GM21825 (cell line): ENCODE measurements at regions not wholly inside any gene's neighbourhood (a gene's known extent, or its start where the extent isn't known, plus 50 kb on each side); places are given as distances from the start of the nearest gene placed in this dataset.
"Not testable (repeated sequence)": the region's sequence is repeated elsewhere in the genome, so short reads cannot be mapped to it uniquely, and the experiment has no call there.

Source experiments
- ATAC-seq: cut with Tn5 transposase; IDR thresholded peaks from one replicate; pipeline ENCODE4 v1.9.1; 2021; ENCODE audit warnings: mild to moderate bottlenecking, moderate library complexity; ENCODE audit not compliant: unreplicated experiment

DNA sequence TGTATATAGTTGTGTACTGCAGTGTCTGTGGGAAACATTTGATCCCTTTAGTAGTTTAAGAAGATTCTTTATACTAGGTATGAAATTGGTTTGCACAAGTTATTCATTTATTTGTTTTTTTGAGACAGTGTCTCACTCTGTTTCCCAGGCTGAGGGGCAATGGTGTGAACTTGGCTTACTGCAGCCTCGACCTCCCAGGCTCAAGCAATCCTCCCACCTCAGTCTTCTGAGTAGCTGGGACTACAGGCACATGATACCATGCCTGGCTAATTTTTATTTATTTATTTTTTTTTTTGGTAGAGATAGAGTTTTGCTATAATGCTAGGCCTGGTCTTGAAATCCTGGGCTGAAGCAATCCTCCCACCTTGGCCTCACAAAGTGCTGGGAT, 209.4 kb downstream of the RASSF9 start:
- ATAC-seq = no peak

DNA sequence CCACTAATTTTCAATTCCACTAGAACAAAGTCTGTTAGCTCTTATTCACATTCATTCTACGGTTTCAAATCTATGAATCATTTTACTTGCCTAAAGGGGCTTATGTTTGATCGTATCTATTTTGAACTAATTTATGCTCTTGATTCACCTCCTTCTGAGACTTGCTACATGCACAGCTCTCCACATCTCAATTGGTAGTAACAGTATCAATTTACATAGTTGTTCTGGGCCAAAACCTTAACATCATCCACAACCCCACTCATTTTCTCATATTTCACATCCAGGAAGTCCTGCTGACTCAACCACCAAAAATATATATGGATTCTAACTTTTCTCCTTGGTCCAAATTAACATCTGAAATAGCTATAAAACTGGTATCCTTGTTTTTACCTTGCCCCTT, 208.6 kb downstream of the RASSF9 start:
- ATAC-seq = no peak

DNA sequence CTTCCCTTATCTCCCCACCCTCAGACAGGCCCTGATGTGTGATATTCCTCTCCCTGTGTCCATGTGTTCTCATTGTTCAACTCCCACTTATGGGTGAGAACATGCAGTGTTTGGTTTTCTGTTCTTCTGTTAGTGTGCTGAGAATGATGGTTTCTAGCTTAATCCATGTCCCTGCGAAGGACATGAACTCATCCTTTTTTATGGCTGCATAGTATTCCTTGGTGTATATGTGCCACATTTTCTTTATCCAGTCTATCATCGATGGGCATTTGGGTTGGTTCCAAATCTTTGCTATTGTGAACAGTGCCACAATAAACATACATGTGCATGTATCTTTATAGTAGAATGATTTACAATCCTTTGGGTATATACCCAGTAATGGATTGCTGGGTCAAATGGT, 207.6 kb downstream of the RASSF9 start:
- ATAC-seq = not testable (repeated sequence)

DNA sequence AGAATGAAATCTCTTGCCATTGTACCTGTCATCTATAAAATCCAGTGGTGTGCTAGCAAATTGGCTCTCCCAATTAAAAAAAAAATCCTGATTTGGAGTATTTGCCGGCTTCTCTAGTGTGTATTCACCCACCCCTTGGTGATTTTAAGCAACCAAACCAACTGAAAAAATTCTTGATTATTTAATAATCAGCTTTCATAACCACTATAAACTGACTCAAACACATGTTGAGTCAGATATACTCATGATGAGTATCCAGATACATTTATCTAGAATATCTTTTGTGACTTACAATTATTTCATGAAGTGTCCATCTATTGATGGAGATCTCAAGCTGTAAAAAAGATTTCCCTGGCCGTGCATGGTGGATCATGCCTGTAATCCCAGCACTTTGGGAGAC, 205.4 kb downstream of the RASSF9 start:
- no peak for ATAC-seq

DNA sequence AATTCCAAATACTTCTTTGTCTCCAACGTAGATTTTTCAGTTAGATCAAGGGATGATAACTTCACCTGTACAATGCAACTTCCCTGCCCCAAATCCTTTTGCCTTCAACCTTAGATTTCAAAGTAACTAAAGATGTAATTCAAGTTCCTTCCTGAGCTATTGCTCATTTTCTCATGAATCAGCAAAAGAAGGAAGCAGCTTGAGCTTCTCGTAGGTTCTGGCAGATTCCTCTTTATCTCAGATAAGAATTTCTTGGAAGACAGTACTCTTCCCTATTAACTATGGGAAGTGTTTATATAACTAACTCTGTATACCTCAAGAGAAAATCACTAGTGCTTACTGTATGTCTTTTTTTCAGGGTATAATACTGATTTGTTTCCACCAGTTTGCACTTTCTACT, 203.8 kb downstream of the RASSF9 start:
- ATAC-seq = no peak

DNA sequence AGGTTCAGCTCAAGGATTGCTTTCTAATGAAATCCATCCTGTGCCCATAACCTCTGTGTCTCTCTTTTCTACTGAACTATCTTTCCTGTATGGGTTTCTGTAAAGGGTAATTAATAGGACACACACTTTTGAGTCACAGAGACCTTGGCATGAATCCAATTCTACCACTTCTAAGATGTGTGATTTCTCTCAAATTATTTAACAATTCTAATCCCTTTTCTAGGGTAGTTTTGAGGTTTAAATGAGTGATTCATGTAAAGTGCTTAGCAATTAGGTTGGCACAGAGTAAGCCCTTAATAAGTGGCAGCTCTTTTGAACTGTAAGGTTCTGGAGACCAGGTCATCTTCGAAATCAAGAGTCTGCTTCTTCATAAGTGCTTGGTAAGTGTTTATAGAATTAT, 202.7 kb downstream of the RASSF9 start:
- ATAC-seq = no peak

DNA sequence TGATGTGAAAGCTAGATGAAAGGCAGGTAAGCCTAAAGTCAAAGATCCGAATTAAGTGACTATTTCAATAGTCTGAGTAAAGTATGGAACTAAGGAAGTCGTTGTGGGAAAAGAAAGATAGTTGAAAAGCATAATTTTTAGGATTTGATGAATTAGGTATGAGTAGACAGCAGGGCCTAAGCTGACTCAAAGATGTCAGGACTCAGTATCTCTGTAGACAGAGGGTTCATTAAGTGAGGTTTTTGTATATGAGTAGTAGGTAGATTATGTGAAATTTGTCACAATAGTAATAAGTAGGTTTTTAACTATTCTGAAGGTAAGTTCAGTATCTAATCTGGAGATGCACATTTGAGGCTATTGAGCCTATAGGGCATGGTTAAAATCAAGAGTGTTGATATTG, 196.4 kb downstream of the RASSF9 start:
- no peak for ATAC-seq

DNA sequence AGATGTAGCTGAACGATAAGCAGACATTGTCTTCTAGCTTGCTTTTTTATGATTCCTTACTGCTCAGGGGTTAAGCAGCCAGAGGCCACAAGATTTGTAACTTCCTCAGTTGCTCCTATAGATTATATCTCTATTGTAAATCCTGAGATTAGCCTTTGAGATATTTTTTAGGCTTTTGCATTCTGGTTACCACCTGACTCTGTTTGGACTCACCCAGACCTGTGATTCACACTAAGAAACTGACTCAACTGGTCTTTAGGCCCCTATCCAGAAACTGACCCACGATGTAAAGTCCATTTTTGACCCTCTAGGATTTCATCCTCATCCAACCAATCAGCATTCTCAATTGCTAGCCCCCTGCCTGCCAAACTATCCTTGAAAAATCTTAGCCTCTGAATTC, 194.4 kb downstream of the RASSF9 start:
- ATAC-seq = no peak

DNA sequence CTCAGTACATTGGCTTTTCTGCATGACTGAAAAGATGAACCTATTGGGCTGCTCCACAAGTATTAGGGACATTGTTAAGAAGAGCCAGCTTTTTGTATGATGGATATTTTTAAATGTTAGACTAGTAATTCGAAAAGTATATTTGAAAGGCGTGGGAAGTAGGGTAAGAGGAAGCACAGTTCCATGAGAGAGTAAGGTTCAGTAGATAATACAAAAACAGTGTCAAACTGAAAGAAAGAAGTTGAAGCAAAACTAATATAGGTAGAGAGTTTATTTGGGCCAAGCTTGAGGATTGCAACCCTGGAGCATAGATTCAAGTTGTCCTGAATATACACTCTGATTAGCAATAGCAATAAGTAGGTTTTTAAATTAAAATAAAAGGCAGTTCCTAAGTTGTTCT, 193.9 kb downstream of the RASSF9 start:
- no peak for ATAC-seq

DNA sequence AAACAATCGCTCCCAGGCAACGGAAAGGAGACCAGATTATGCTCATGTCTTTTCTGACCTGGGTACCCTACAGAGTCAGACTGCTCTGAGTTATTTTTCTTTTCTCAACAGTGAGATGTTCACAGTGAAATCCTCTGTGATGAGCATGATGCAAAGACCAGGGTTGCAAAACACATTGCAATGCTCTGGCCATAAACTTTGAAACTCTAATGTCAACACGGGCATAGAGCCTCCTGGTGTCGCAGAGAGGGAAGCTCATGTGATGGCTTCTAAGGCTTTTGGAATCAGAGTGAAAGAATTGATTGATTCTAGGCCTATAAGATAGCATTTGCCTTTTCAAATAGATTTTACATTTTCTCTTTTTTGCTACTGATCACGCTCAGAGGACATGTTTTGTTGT, 193.4 kb downstream of the RASSF9 start:
- no peak for ATAC-seq

DNA sequence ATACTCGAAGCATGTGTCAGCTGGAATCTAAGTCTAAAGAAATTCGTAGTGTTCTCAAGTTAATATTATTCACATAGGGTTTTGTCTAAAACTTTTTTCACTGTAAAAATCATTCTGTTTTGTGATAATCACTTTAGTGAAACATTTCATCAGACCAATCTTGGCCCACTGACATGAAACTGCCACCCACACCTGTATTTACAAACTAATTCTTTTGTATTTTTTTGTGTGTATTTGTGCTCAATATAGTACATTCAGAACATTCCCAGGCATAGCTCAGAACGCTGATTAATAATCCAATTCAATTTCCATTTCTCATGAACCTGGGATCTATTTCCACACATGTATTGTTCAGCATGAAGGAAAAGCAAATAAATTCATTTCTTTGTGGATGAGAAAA, 191.7 kb downstream of the RASSF9 start:
- no peak for ATAC-seq

DNA sequence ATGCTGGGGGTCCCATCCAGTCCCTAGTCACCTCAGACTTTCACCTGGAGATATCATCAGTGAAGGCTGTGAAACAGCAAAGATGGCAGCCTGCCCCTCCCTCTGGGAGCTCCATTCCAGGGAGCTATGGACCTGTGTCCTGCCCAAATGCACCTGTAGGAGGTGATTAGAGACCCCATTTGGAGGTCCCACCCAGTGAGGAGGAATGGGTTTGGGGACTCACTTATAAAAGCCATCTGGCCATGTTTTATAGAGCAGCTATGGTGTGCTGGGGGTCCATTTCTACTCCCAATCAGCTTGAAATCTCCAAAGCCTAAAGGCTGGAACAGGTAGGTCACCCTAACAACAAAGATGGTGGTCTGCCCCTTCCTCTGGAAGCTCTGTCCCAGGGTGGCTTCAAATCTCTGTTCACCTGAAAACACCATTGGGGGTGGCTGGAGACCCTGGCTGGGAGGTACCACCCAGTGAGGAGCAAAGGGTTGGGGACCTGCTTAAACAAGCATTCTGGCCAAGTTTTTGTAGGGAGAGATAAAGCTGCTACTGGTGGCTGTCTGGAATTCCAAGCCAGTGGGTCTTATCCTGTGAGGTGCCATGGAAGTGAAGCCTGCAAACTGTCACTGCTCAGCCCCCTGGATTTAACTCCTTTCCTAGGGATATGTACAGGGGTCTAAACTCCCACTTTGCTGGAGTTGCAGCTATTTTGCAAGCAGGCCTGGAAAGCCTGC, 182.3 kb downstream of the RASSF9 start:
- no peak for ATAC-seq

DNA sequence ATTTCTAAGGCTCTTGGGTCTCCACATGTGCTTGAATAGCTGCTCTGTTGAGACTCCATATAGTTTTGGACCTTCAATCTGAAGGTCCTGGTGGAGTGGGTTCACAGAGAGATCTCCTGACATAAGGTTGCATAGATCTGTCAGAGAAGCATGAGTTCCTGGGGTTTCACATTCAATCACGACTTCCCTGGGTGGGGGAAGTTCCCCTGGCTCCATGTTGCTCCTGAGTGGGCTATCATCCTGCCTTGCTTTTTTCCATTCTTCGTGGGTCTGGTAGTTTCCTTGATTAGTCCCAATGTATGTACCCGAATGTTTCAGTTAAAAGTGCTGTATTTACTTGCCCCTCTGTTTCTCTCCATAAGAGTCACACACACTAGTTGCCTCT, 181.8 kb downstream of the RASSF9 start:
- ATAC-seq = no peak

DNA sequence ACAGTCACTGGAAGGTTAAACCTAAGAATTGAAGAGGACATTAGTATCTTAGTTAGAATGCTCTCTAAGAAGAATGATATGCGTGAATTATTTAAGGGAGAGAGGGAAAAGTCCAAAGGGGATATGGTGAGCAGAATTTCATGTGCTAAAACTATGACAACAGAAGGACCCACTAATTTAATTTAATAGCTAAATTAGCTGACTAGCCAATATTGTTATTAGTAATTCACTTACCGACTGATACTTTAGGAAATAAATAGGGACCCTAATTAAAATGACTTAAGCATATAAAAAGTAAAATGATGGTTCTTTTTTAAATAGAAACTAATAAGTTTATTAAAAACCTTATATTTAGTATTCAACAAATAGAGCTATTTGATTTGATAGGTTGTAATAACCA, 179.6 kb downstream of the RASSF9 start:
- ATAC-seq = no peak

DNA sequence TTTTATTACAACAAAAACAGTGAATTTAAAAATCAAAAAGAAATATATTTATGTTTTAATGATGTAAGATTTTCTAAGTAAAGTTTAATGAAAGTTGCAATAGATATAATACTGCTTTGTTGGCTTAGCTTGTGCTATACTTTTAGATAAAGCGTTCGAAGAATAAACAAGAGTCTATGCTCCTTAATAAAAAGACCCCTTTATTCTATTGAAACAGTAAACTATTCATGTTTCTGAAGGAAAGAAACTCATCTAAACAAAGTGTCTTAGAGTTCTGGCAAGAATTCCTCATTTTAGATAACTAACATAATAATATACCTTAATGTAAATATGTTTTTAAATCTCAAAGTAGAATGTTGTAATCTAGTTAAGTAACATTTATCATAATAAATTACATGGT, 179.0 kb downstream of the RASSF9 start:
- no peak for ATAC-seq

DNA sequence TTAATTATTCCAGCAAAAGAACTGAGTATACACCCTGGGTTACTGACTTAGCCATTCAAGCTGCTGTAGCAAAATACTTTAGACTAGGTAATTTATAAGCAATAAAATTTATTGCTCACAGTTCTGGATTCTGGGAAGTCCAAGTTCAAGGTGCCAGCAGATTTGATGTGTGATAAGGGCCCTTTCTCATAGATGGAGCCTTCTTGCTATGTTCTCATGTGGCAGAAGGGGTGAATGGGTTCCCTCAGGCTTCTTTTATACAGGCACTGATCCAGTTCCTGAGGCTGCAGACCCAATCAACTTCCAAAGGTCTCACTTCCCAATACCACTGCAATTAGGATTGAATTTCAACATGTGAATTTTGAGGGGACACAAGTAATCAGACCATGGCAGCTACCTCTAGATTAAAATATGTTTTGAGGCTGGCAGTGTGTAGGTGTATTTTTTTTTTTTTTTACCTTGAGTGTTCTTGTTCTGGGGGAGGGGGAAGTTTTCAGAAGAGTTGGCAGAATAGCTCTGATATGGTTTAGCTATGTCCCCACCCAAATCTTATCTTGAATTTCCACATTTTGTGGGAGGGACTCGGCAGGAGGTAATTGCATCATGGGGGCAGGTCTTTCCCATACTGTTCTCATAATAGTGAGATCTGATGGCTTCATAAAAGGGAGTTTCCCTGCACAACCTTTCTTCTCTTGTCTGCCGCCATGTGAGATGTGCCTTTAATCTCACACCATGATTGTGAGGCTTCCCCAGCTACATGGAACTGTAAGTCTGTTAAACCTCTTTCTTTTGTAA, 178.2 kb downstream of the RASSF9 start:
- ATAC-seq = no peak

DNA sequence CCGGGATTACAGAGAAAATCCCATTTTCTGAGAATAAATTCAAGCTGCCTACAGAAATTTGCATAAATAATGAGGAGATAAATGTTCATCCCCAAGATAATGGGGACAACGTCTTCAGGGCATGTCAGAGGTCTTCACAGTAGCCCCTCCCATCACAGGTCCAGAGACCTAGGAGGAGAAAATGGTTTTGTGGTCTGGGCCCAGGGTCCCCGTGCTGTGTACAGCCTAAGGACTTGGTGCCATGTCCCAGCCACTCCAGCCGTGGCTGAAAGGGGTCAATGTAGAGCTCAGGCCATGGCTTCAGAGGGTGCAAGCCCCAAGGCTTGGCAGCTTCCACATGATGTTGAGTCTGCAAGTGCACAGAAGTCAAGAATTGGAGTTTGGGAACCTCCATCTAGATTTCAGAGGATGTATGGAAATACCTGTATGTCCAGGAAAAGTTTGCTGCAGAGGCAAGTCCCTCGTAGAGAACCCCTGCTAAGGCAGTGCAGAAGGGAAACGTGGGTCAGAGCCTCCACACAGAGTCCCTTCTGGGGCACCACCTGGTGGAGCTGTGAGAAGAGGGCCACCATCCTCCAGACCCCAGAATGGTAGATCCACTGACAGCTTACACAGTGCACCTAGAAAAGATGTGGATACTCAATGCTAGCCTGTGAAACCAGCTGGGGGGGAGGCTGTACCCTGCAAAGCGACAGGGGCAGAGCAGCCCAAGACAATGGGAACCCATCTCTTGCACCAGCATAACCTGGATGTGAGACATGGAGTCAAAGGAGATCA, 176.3 kb downstream of the RASSF9 start:
- no peak for ATAC-seq

DNA sequence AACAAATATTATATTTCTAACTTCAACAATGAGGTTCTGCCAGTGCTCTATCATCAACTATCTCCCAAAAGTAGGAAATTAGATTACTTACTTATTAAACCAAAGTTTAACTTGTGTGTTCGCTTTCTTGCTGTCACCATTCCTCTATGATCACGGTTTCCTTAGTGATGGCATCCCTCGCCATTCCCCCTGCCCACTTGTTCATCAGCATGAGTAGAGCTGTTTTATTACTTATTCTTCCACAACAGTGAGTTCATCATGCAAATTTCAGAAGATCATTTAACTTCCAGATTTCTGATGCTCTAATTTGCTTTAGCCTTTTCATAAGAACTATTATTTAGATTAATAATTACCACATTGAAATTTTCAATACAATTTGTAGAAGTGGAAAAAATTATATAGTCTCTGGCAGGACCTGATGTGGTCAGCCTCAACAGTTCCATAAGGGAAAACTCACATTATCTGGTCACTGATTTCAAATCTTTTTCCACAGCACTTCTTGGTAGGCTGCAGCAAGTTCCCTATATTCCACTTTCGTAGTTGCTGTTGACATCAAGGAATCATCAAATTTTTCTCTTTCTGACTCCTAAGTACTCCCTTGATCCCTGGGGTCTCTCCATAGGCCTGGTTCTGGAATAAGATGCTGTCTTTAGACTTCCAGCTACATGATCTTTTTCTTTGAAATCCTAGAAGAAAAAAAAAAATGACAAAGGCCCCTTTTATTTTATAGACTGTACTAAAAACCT, 174.6 kb downstream of the RASSF9 start:
- ATAC-seq = no peak

DNA sequence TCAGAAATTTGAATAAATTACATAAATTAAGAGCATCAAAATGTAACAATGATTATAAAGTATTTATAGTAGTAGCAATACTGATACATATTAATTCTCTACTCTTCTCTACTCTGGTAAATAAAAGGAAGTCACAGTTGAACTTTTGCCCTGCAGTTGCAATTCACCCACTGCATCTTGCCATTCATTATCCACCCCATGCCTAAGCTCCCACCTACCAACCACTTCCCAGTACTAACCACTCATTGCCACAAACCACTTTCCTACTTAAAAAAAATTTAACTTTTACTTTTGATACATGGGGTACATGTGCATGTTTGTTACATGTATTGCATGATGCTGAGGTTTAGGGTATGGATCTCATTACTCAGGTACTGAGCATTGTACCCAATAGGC, 174.0 kb downstream of the RASSF9 start:
- ATAC-seq = no peak

DNA sequence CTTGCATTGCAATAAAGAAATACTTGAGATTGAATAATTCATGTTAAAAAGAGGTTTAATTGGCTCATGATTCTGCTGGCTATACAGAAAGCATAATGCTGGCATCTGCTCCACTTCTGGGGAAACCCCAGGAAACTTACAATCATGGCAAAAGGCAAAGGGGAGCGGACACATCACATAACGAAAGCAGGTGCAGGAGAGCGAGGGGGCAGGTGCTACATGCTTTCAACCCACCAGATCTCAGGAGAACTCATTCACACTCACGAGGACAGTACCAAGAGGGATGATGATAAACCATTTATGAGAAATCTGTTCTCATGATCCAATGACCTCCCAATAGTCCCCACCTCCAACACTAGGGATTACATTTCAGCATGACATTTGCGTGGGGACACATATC, 172.6 kb downstream of the RASSF9 start:
- ATAC-seq = no peak

DNA sequence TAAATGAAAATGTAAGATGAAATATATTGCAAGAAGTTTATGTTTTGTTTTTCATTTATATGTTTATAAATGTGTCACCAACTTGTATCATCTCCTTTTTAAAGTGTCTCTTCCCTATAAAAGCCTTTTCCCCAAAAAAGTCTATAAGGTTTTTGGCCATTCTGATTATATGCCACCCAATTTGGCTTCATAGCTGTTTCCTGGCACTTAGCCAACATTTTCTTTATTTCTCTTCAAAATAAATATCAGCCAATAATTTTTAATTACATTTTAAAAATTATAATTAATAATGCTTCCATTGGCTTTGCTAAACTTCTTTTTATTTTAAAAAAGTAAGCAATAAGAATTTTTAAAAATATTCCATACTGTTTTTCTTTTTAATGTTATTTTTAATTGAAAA, 171.8 kb downstream of the RASSF9 start:
- no peak for ATAC-seq
